ENCODE measurements at regions not wholly inside any gene's neighbourhood (a gene's known extent, or its start where the extent isn't known, plus 50 kb on each side); places are given as distances from the start of the nearest gene placed in this dataset.

DNA sequence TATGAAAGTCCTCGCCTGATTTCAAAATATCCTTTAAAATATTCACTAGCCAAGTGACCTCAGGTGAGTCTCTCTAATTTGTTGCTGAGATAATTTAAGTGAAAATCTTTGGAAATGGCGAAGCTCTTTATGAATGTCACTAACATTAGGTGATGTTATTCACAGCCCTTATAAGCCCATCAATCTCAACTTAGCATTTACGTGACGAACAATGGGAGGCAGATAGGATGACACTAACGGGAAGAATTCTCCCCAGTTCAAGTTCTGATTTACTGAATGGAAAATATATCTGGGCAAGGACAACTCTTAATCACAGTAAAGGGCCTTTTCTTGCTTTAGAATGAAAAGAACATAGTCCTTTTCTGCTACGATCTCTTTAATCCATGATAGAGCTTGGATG is 378.7 kb downstream of the LIG4 start:
- ChIA-PET POLR2A (ENCODE audit: low non-redundant PET) (no interaction called here), CTCF (no interaction called here)
- no peak for DNase-seq (ENCODE audit: low spot score)
- BruUV-seq (replicated peaks) = no TSS peak
- intact Hi-C loops (cut with micrococcal nuclease; ENCODE audit: unreplicated experiment) = no loop called here
- Histone ChIP-seq H3K9me3 (ENCODE audit: low read depth, low read length, poor library complexity, severe bottlenecking) (no peaks in the 10 kb centered on the region), H3K4me3 (ENCODE audit: low read depth, low read length, poor library complexity, severe bottlenecking) (no peak overlapping the region), H3K36me3 (ENCODE audit: insufficient read depth, low read length, poor library complexity, severe bottlenecking) (no peaks in the 10 kb centered on the region), H3K27me3 (replicated peaks; ENCODE audit: insufficient read depth, low read depth, low read length, poor library complexity) (no peaks in the 10 kb centered on the region), H3K27ac (ENCODE audit: low read depth, low read length, poor library complexity, severe bottlenecking) (no peak overlapping the region), H3K4me1 (ENCODE audit: insufficient read depth, low read length, poor library complexity, severe bottlenecking) (no peaks in the 10 kb centered on the region)
- TF ChIP-seq, protein P1, sequence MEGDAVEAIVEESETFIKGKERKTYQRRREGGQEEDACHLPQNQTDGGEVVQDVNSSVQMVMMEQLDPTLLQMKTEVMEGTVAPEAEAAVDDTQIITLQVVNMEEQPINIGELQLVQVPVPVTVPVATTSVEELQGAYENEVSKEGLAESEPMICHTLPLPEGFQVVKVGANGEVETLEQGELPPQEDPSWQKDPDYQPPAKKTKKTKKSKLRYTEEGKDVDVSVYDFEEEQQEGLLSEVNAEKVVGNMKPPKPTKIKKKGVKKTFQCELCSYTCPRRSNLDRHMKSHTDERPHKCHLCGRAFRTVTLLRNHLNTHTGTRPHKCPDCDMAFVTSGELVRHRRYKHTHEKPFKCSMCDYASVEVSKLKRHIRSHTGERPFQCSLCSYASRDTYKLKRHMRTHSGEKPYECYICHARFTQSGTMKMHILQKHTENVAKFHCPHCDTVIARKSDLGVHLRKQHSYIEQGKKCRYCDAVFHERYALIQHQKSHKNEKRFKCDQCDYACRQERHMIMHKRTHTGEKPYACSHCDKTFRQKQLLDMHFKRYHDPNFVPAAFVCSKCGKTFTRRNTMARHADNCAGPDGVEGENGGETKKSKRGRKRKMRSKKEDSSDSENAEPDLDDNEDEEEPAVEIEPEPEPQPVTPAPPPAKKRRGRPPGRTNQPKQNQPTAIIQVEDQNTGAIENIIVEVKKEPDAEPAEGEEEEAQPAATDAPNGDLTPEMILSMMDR (conservative IDR thresholded peaks at IDR 0.05; ENCODE audit: low read depth, low read length) = no peak
- TF ChIP-seq EZH2 (IDR thresholded peaks at IDR 0.05; ENCODE audit: borderline replicate concordance, low read depth, low read length, poor library complexity, severe bottlenecking) = no peak

DNA sequence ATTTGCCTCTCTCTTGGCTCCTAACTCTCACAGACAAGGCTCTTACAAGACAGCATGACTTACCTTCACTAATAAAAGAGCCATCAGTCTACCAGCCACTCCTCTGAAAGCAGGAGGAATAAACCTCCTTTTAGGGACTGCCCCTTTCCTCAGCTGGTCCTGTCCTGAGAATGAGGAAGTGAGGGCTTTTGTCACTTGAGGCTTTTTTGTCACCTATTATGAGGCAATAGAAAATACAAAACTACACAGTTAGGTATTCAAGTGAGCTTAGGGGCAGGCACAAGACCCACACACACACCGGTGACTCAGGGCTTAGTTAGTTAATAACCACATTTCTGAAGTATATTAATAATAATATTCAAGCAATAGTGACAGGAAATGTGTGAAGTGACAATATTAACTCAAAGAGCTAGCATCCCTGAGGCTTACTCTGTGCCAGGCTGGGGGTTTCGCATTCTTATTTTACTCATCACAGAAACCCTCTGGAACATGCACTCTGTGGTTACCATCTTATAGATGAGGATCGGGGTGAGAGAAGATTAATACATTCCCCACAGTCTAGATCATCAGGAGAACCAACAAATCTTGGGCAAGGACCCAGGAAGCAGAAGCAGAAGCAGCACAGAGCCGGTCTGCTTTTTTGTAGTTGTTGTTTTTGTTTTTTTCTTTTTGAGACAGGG is 379.9 kb downstream of the LIG4 start:
- CTCF ChIA-PET = no interaction called here
- POLR2A ChIA-PET (ENCODE audit: low non-redundant PET) = no interaction called here
- intact Hi-C loops (cut with micrococcal nuclease; ENCODE audit: unreplicated experiment) = no loop called here
- Histone ChIP-seq H3K36me3 (ENCODE audit: insufficient read depth, low read length, poor library complexity, severe bottlenecking) (no peaks in the 10 kb centered on the region), H3K27ac (ENCODE audit: low read depth, low read length, poor library complexity, severe bottlenecking) (no peak overlapping the region), H3K4me3 (ENCODE audit: low read depth, low read length, poor library complexity, severe bottlenecking) (no peak overlapping the region), H3K27me3 (replicated peaks; ENCODE audit: insufficient read depth, low read depth, low read length, poor library complexity) (no peaks in the 10 kb centered on the region), H3K4me1 (ENCODE audit: insufficient read depth, low read length, poor library complexity, severe bottlenecking) (no peaks in the 10 kb centered on the region), H3K9me3 (ENCODE audit: low read depth, low read length, poor library complexity, severe bottlenecking) (no peaks in the 10 kb centered on the region)
- BruUV-seq (replicated peaks) = no TSS peak
- TF ChIP-seq, protein P1 (conservative IDR thresholded peaks at IDR 0.05; ENCODE audit: low read depth, low read length) = no peak
- peak; percentile 25 for DNase-seq (ENCODE audit: low spot score)

DNA sequence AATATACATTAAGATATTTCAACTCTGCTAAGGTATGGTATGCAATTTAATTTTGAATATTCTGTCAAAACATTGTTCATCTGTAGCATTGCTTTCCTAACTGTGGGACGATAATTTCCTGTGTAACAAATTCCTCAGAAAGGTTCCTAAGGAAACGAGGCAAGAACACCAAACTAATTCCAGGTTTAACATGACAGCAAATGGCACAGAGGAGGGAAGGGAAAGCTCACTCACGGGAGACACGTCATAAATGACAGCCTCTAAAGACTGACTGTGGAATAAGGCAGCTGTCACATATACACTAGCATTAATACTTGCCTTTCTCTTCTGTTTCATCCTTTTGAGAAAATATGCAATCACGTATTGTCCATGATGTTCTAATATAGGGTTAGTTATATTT is 380.6 kb downstream of the LIG4 start:
- CTCF ChIA-PET = no interaction called here
- BruUV-seq (replicated peaks) = no TSS peak
- no peaks in the 10 kb centered on the region for H3K36me3 ChIP-seq (ENCODE audit: insufficient read depth, low read length, poor library complexity, severe bottlenecking)
- no peaks in the 10 kb centered on the region for H3K9me3 ChIP-seq (ENCODE audit: low read depth, low read length, poor library complexity, severe bottlenecking)
- intact Hi-C loops (cut with micrococcal nuclease; ENCODE audit: unreplicated experiment) = no loop called here
- POLR2A ChIA-PET (ENCODE audit: low non-redundant PET) = no interaction called here
- H3K4me3 ChIP-seq (ENCODE audit: low read depth, low read length, poor library complexity, severe bottlenecking) = no peak overlapping the region
- H3K4me1 ChIP-seq (ENCODE audit: insufficient read depth, low read length, poor library complexity, severe bottlenecking) = no peaks in the 10 kb centered on the region
- no peaks in the 10 kb centered on the region for H3K27me3 ChIP-seq (replicated peaks; ENCODE audit: insufficient read depth, low read depth, low read length, poor library complexity)
- TF ChIP-seq, protein P1 (conservative IDR thresholded peaks at IDR 0.05; ENCODE audit: low read depth, low read length) = no peak
- no peak for TF ChIP-seq EZH2 (IDR thresholded peaks at IDR 0.05; ENCODE audit: borderline replicate concordance, low read depth, low read length, poor library complexity, severe bottlenecking)
- no peak for DNase-seq (ENCODE audit: low spot score)
- H3K27ac ChIP-seq (ENCODE audit: low read depth, low read length, poor library complexity, severe bottlenecking) = no peak overlapping the region

Data from A673 (cell line).